ENCODE measurements at regions not wholly inside any gene's neighbourhood (a gene's known extent, or its start where the extent isn't known, plus 50 kb on each side); places are given as distances from the start of the nearest gene placed in this dataset.

DNA sequence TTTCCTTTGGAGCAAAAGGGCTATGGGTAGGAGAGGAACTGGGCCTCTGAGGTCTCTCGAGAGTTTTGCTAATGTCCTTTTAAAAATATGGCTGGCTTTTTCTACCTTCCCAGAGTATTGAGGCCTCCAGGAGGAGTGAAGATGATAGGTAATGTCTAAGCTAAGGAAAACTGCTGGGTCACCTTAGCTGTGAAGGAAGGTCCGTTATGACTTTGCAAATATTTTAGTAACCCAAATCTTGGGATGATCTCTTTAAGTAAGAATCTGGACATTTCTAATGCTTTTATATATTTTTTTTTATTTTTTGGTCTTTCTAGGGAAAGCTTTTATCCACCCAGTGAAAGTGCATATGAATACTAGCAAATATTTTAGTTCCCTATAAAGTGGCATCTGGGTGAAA is 60.9 kb upstream of the SYN3 start:
- TF ChIP-seq POLR2A (IDR thresholded peaks at IDR 0.05) (no peak), CTCF (IDR thresholded peaks at IDR 0.05) (no peak)
